GM18498 (cell line): ENCODE measurements at regions not wholly inside any gene's neighbourhood (a gene's known extent, or its start where the extent isn't known, plus 50 kb on each side); places are given as distances from the start of the nearest gene placed in this dataset.

Experiments
- ATAC-seq: cut with Tn5 transposase; IDR thresholded peaks from one replicate; pipeline ENCODE4 v1.9.1; 2021; ENCODE audit warnings: mild to moderate bottlenecking, moderate library complexity; ENCODE audit not compliant: unreplicated experiment

DNA sequence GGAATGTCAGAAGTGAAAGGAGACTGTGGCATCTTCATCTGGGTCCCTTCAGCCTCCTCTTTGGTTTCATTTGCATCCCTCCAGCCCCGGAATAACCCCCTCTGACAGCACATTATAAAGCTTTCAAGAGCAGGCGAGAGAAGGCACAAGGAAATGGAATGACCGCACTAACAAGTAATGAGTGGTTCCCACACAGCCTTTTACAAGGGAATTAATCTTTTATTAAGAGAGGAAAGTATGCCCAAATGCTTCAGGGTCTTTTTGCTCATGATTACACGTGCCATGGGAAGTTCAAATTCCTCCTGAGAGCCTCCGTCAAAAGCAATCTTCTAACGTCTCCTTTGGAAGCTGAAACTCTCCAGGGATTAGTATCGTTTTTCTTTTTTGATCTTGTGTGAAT is 347.0 kb downstream of the BTBD3 start:
- ATAC-seq: no peak

GRCh38 chr20:12265662-12266061 is 348.0 kb downstream of the BTBD3 start:
- ATAC-seq: no peak

- no peak for ATAC-seq
These were observed 351.9 kb downstream of the BTBD3 start for GRCh38 chr20:12269579-12269978.

- no peak for ATAC-seq
These were observed 353.2 kb downstream of the BTBD3 start for GRCh38 chr20:12270863-12271262.

DNA sequence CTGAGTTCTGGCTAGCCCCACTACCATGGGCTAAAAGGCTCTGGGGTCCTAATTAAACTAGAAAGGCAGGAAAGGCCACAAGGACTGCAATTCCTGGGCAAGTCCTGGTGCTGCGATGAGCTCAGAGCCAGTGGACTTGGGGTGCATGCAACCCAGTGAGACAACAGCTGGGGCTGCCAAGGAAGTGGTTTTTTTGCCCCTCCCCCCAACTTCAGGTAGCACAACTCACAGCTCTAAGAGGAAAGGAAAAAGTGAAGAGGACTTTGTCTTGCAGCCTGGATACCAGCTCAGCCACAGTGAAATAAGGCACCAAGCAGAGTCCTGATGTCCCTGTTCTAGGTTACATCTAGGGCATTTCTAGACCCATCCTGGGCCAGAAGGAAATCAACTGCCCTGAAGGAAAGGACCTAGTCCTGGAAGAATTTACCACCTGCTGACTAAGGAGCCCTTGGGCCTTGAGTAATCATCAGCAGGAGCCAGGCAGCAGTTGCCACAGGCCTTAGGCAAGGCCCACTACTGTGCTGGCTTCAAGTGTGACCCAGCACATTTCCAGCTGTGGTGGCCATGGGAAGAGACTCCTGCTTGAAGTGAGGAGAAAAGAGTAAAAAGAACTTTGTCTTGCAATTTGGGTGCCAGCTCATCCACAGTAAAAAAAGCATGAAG is 358.4 kb downstream of the BTBD3 start:
- no peak for ATAC-seq

- no peak for ATAC-seq
These were observed 369.9 kb downstream of the BTBD3 start for GRCh38 chr20:12287575-12287974.

DNA sequence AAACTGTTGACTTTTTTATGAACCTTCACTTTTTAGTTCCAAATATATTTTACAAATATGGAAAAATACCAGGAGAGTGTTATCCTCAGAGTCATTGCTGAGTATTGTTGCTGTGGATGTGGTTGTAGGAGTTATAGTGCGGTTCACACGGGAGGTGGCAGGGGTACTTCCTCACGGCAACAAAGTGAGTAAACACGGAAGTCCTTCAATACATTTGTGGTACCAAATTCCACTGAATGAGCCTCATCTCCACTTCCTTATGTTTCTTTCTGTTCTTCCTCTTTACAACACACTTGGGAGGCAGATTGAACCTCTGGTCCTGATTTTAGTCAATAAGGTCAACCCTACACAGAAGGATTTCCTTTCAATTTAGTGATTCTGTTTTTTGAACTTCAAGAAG is 371.8 kb downstream of the BTBD3 start:
- no peak for ATAC-seq

- ATAC-seq: no peak
These were observed 373.7 kb downstream of the BTBD3 start for GRCh38 chr20:12291386-12291785.

GRCh38 chr20:12293900-12294299 is 376.2 kb downstream of the BTBD3 start:
- ATAC-seq: no peak

GRCh38 chr20:12294678-12295077 is 377.0 kb downstream of the BTBD3 start:
- ATAC-seq: no peak

GRCh38 chr20:12305188-12305950 is 387.7 kb downstream of the BTBD3 start:
- ATAC-seq: no peak

DNA sequence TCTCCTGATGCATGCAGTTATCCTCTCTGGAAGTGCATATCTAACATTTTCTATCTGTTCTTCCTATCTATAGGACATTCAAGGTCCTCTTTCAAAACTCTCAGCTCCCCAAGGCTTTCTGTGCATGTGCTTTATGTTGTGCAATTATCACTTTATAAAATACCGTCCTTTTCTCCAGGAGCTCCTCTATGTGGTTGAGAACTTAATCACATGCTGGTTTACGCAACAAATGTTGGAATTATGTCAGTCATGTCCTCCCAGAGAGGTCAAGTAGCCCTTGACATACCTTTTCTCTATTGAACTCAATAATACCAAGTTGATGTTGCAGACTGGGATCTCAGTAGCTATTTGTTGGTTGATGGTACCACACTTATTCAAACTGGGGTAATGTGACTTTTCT is 388.4 kb downstream of the BTBD3 start:
- no peak for ATAC-seq

GRCh38 chr20:12311094-12311865 is 393.6 kb downstream of the BTBD3 start:
- no peak for ATAC-seq

- ATAC-seq: no peak
These were observed 398.0 kb downstream of the BTBD3 start for GRCh38 chr20:12315652-12316051.

DNA sequence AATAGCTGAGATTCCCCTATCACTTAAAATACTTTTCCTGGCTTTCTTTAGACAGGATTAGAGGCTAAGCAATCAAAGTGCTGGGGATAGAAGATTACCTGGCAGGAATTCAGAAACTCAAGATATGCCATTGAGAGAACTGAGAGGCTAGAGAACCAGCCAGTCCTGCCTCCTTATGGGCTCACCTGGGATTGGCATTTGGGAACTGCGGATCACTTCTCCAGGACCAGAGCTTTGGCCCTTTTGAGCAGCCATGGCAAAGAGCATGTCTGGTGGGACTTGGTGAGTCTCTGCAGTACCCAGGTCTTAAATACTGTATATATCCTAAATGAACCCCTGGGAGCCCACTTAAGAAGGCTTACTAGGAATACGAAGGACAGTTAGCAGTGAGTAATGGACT is 399.1 kb downstream of the BTBD3 start:
- no peak for ATAC-seq

DNA sequence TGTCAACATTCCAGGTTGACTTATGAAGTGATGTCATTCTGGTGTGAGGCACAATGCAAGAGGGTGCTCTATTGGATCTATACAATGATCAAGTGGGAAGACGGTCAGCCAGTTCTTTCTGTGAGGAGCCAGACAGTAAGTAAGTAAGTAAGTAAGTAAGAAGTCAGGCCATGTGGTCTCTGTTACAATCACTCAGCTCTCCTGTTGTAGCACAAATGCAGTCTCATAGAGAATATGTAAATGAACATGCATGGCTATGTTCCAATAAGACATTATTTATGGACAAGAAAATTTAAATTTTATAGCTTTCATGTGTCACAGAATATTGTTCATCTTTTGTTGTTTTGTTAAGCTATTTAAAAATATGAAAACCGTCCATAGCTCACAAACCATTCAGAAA is 399.7 kb downstream of the BTBD3 start:
- no peak for ATAC-seq

DNA sequence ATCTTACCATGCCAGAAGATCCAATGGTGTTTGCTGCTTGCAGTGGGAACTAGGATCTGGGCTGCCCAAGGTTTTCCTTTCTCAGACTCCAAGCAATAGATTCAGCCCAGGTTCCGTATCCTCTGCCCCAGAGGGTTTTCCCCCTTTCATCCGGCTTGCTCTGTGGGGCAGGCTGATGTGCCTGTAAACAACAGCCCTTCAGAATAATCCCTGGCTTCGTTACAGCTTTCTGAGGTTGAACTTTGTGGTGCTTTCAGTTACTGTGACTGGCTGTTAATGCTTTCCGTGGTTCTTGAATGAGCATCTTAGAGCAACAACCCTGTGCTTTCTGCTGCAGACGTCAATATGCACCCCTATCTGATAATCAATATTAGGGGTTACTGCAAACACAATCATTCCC is 400.4 kb downstream of the BTBD3 start:
- no peak for ATAC-seq

GRCh38 chr20:12321736-12322135 is 404.0 kb downstream of the BTBD3 start:
- no peak for ATAC-seq

DNA sequence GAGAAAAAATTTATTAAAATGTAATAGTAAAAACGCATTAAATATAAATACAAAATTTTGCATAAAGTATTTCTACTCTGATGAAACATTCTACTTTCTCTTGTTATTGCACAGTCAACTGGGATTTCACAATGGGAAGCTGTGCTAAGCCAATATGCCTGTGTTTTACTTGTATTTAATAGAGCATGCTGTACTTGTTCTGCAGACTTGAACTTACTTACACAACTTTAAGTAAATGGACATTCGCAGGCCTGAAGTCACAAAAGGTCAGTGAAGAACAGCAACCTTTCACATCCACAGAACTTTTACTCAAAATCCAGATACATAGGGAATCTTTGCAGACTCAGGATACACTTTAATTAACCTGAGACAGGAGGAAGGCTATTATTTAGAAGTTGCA is 409.5 kb downstream of the BTBD3 start:
- ATAC-seq: no peak

- ATAC-seq: no peak
These were observed 413.5 kb downstream of the BTBD3 start for GRCh38 chr20:12331236-12331635.

DNA sequence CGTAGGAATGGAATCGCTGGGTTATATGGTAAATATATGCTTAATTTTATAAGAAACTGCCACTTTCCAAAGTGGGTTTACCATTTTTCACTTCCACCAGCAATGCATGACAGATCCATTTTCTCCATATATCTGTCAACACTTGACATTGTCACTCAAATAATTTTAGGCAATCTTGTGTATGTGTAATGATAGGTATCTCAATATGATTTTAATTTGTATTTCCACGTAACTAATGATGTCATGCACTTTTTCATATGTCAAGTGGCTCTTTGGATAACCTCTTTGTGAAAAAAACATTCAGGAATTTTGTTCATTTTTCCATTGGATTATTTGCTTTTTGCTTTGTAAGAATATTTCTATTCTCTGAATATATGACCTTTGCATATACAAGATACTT is 419.9 kb downstream of the BTBD3 start:
- no peak for ATAC-seq

DNA sequence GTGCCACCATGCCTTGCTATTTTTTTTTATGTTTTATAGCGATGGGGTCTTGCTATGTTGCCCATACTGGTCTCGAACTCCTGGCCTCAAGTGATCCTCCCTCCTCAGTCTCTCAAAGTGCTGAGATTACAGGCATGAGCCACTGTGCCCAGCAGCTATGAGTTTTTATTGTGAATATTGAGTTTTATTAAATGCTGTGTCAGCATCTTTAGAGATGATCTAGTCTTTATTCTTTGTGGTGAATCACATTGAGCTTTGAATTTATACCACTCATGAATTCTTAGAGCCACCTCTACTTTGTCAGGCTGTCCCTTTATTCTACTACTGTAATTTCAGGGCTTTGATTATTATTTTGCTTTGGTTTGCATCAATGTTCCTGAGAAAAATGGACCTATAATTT is 428.3 kb downstream of the BTBD3 start:
- no peak for ATAC-seq
